ENCODE measurements at regions not wholly inside any gene's neighbourhood (a gene's known extent, or its start where the extent isn't known, plus 50 kb on each side); places are given as distances from the start of the nearest gene placed in this dataset.

DNA sequence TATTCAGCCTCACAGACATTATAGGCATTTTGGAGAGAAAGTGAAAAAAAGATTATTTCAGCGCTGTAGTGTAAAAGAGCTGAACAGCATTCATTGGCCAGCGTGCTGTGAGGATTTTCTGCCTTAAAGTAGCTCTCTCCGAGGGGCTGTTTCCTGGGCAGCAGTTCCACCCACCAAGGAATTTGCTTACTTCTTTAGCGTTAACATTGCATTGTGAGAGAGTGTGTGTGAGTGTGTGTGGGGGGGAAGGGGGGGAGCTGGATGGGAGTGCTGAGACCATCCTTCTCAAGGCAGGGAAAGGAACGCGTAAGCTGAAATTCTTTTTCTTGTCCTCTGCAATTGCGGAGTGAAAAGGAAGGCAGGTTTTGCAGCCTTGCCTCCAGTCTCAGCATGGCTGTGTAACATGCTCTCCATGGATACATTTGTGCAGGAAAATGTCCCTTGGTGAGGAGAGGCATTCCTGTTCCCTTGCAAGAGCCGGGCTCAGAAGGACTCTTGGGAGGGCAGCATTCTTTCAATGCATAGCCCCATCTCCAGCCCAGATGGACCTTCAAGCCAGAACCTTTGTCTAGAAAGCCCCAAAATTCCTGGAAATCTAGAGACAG, 159.9 kb upstream of the NAV2 start:
- ChIA-PET POLR2A (no interaction called here), CTCF (interaction anchor here (1.0 to 5.1 kb wide), 7 partner anchors 11 to 482 kb away, joined by 3 to 40 read pairs (median 4); no protein-coding TSS in a partner anchor)
- intact Hi-C loops (cut with micrococcal nuclease): loop anchor here (1.0 kb wide), 1 partner anchor 241 kb away; no protein-coding TSS in a partner anchor
- Histone ChIP-seq H2AFZ (ENCODE audit: insufficient read depth, low read depth, low read length, poor library complexity, severe bottlenecking) (no peak overlapping the region), H3K79me2 (ENCODE audit: control insufficient read depth, insufficient read depth, low read length) (no peaks in the 10 kb centered on the region), H3K4me1 (ENCODE audit: control insufficient read depth in 2 of 2, insufficient read depth in 2 of 2, low read length in 2 of 2) (peaks cover 0 to 4% of the 10 kb centered on the region in 2 donors), H3K4me3 (ENCODE audit: control extremely low read depth in 1 of 5, extremely low read depth in 1 of 5, insufficient read depth in 1 of 5, low read depth in 2 of 5, low read length in 4 of 5) (no peak overlapping the region), H3K27ac (ENCODE audit: low read length in 2 of 2) (no peak overlapping the region), H3K9me3 (ENCODE audit: control extremely low read depth in 1 of 3, control insufficient read depth in 2 of 3, insufficient read depth in 1 of 3, low read length in 2 of 3) (peaks cover 0 to 5% (median 0%) of the 10 kb centered on the region in 3 donors), H3K36me3 (replicated peaks in 1 of 2; ENCODE audit: control extremely low read depth in 1 of 2, control insufficient read depth in 1 of 2, extremely low read depth in 1 of 2, insufficient read depth in 2 of 2, low read length in 1 of 2) (no peaks in the 10 kb centered on the region), H3K27me3 (replicated peaks in 1 of 4; ENCODE audit: control extremely low read depth in 1 of 4, control insufficient read depth in 3 of 4, insufficient read depth in 4 of 4, low read length in 3 of 4) (peaks cover 0 to 4% (median 1%) of the 10 kb centered on the region in 4 experiments), H3K9ac (ENCODE audit: low read length) (no peak overlapping the region), H3K4me2 (replicated peaks; ENCODE audit: low read depth, low read length, poor library complexity, severe bottlenecking) (no peak overlapping the region), H4K20me1 (ENCODE audit: control insufficient read depth, insufficient read depth, low read length, poor library complexity, severe bottlenecking) (no peaks in the 10 kb centered on the region)
- Mint-ChIP-seq H3K4me3 (no peak overlapping the region), H3K9me3 (ENCODE audit: insufficient read depth) (no peaks in the 10 kb centered on the region), H3K27ac (no peak overlapping the region), H3K4me1 (peaks cover under 1% of the 10 kb centered on the region), H3K27me3 (peaks cover 11% of the 10 kb centered on the region)
- DNase-seq: no peak
- WGBS (ENCODE audit: insufficient coverage): 80% methylated on average over 5 of the region's 8 CpGs
- no peak for TF ChIP-seq EZH2 (IDR thresholded peaks at IDR 0.05; ENCODE audit: borderline replicate concordance, insufficient read depth, low read depth, low read length, poor library complexity, severe bottlenecking)
- TF ChIP-seq, protein P1, sequence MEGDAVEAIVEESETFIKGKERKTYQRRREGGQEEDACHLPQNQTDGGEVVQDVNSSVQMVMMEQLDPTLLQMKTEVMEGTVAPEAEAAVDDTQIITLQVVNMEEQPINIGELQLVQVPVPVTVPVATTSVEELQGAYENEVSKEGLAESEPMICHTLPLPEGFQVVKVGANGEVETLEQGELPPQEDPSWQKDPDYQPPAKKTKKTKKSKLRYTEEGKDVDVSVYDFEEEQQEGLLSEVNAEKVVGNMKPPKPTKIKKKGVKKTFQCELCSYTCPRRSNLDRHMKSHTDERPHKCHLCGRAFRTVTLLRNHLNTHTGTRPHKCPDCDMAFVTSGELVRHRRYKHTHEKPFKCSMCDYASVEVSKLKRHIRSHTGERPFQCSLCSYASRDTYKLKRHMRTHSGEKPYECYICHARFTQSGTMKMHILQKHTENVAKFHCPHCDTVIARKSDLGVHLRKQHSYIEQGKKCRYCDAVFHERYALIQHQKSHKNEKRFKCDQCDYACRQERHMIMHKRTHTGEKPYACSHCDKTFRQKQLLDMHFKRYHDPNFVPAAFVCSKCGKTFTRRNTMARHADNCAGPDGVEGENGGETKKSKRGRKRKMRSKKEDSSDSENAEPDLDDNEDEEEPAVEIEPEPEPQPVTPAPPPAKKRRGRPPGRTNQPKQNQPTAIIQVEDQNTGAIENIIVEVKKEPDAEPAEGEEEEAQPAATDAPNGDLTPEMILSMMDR (IDR thresholded peaks at IDR 0.05): no peak
- ATAC-seq (ENCODE audit: low read depth): no peak

GRCh38 chr11:19552161-19552560, 160.5 kb upstream of the NAV2 start:
- TF ChIP-seq, protein P1 (IDR thresholded peaks at IDR 0.05): no peak
- no peak for TF ChIP-seq EZH2 (IDR thresholded peaks at IDR 0.05; ENCODE audit: borderline replicate concordance, insufficient read depth, low read depth, low read length, poor library complexity, severe bottlenecking)
- H3K4me3 Mint-ChIP-seq: no peak overlapping the region
- Histone ChIP-seq H3K27me3 (replicated peaks in 1 of 4; ENCODE audit: control extremely low read depth in 1 of 4, control insufficient read depth in 3 of 4, insufficient read depth in 4 of 4, low read length in 3 of 4) (no peaks in the 10 kb centered on the region), H3K4me1 (ENCODE audit: control insufficient read depth in 2 of 2, insufficient read depth in 2 of 2, low read length in 2 of 2) (peaks cover 0 to 4% of the 10 kb centered on the region in 2 donors), H3K27ac (ENCODE audit: low read length in 2 of 2) (no peak overlapping the region), H3K36me3 (replicated peaks in 1 of 2; ENCODE audit: control extremely low read depth in 1 of 2, control insufficient read depth in 1 of 2, extremely low read depth in 1 of 2, insufficient read depth in 2 of 2, low read length in 1 of 2) (no peaks in the 10 kb centered on the region), H3K79me2 (ENCODE audit: control insufficient read depth, insufficient read depth, low read length) (no peaks in the 10 kb centered on the region), H3K9ac (ENCODE audit: low read length) (no peak overlapping the region), H4K20me1 (ENCODE audit: control insufficient read depth, insufficient read depth, low read length, poor library complexity, severe bottlenecking) (no peaks in the 10 kb centered on the region), H2AFZ (ENCODE audit: insufficient read depth, low read depth, low read length, poor library complexity, severe bottlenecking) (no peak overlapping the region), H3K9me3 (ENCODE audit: control extremely low read depth in 1 of 3, control insufficient read depth in 2 of 3, insufficient read depth in 1 of 3, low read length in 2 of 3) (peaks cover 0 to 5% (median 0%) of the 10 kb centered on the region in 3 donors), H3K4me3 (ENCODE audit: control extremely low read depth in 1 of 5, extremely low read depth in 1 of 5, insufficient read depth in 1 of 5, low read depth in 2 of 5, low read length in 4 of 5) (no peak overlapping the region), H3K4me2 (replicated peaks; ENCODE audit: low read depth, low read length, poor library complexity, severe bottlenecking) (no peak overlapping the region)
- WGBS (ENCODE audit: insufficient coverage): 87% methylated on average over 8 of the region's 8 CpGs
- no peaks in the 10 kb centered on the region for H3K4me1 Mint-ChIP-seq
- CTCF ChIA-PET: interaction anchor here (1.0 to 5.1 kb wide), 5 partner anchors 12 to 481 kb away, joined by 3 to 40 read pairs (median 3); no protein-coding TSS in a partner anchor
- intact Hi-C loops (cut with micrococcal nuclease): no loop called here
- POLR2A ChIA-PET: no interaction called here
- no peak for ATAC-seq (ENCODE audit: low read depth)
- peaks cover 12% of the 10 kb centered on the region for H3K27me3 Mint-ChIP-seq
- DNase-seq: no peak
- no peaks in the 10 kb centered on the region for H3K9me3 Mint-ChIP-seq (ENCODE audit: insufficient read depth)
- no peak overlapping the region for H3K27ac Mint-ChIP-seq

Measured in B cell (primary cell).